ENCODE measurements at regions not wholly inside any gene's neighbourhood (a gene's known extent, or its start where the extent isn't known, plus 50 kb on each side); places are given as distances from the start of the nearest gene placed in this dataset.

DNA sequence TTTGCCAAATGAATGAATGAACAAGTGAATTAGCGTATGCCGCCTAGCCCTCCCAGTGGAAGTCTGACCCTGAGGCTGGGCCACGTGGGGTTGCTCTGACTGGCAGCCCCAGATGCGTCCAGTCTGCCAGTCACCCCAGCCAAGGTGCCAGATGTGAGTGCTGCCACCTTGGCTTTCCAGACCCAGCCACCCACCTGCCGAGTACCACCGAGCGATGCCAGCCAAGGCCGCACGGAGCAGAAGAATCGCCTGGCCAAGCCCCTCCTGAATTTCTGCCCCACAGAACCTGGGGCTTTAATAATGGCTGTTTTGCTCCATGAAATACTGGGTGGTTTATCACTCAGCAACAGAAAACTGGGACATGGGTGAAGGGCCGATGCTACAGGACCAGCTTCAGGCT is 59.3 kb downstream of the ADRA2C start:
- Histone ChIP-seq H3K4me1 (ENCODE audit: control insufficient read depth in 1 of 2, insufficient read depth in 2 of 2, low read length in 2 of 2) (peaks cover 9 to 11% of the 10 kb centered on the region in 2 donors), H3K36me3 (ENCODE audit: control insufficient read depth in 1 of 2, insufficient read depth in 2 of 2, low read length in 2 of 2) (no peaks in the 10 kb centered on the region), H3K4me3 (ENCODE audit: low read depth in 1 of 2, low read length in 2 of 2) (no peak overlapping the region), H3K27ac (ENCODE audit: low read depth, low read length) (no peak overlapping the region), H3K9ac (ENCODE audit: low read depth in 1 of 2, low read length in 2 of 2) (no peak overlapping the region), H3K27me3 (ENCODE audit: control insufficient read depth in 1 of 2, insufficient read depth in 2 of 2, low read length in 2 of 2) (peaks cover 0 to 2% of the 10 kb centered on the region in 2 donors), H3K9me3 (ENCODE audit: control insufficient read depth in 1 of 2, low read length in 2 of 2) (no peaks in the 10 kb centered on the region)

DNA sequence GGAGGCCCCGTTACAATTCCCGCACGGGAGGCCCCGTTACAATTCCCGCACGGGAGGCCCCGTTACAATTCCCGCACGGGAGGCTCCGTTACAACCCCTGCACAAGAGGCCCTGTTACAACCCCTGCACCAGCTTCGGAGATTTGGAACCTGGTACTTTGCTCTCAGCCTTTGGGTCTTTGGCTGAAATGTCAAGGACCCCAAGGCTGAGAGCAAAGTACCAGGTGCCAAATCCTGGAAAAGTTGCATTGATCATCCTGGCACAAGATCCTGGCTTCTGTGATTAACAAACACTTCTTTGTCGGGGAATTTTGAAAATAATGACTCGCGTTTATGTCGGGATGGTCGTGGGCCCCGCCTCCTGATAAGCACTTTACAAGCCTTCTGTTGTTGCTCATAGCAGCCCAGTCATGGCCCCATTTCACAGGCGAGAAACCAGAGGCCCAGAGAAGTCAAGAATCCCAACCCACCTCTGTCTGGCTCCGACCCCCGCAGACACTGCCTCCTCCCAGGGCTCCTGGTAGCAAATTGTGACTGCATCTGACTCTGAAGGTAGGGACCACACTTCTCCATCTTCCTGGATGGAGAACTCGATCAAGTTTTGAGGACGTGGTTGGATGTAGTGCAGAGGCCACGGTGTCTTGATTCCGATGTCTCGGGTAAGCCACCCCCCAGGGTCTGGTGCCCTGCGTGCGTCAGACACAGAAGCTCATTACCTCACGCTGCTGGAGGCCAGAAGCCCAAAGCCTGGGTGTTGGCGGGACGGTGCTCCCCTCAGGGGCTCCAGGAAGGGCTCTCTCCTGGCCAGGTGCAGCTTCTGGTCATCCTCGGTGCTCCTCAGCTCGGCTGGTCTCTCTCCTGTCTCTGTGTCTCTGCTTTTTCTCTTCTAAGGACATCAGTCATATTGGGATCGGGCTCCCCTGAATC is 60.3 kb downstream of the ADRA2C start:
- Histone ChIP-seq H3K9ac (ENCODE audit: low read depth in 1 of 2, low read length in 2 of 2) (no peak overlapping the region), H3K27me3 (ENCODE audit: control insufficient read depth in 1 of 2, insufficient read depth in 2 of 2, low read length in 2 of 2) (peaks cover 0 to 2% of the 10 kb centered on the region in 2 donors), H3K36me3 (ENCODE audit: control insufficient read depth in 1 of 2, insufficient read depth in 2 of 2, low read length in 2 of 2) (no peaks in the 10 kb centered on the region), H3K27ac (ENCODE audit: low read depth, low read length) (no peak overlapping the region), H3K4me1 (ENCODE audit: control insufficient read depth in 1 of 2, insufficient read depth in 2 of 2, low read length in 2 of 2) (peaks cover 9 to 11% of the 10 kb centered on the region in 2 donors), H3K9me3 (ENCODE audit: control insufficient read depth in 1 of 2, low read length in 2 of 2) (no peaks in the 10 kb centered on the region), H3K4me3 (ENCODE audit: low read depth in 1 of 2, low read length in 2 of 2) (no peak overlapping the region)

DNA sequence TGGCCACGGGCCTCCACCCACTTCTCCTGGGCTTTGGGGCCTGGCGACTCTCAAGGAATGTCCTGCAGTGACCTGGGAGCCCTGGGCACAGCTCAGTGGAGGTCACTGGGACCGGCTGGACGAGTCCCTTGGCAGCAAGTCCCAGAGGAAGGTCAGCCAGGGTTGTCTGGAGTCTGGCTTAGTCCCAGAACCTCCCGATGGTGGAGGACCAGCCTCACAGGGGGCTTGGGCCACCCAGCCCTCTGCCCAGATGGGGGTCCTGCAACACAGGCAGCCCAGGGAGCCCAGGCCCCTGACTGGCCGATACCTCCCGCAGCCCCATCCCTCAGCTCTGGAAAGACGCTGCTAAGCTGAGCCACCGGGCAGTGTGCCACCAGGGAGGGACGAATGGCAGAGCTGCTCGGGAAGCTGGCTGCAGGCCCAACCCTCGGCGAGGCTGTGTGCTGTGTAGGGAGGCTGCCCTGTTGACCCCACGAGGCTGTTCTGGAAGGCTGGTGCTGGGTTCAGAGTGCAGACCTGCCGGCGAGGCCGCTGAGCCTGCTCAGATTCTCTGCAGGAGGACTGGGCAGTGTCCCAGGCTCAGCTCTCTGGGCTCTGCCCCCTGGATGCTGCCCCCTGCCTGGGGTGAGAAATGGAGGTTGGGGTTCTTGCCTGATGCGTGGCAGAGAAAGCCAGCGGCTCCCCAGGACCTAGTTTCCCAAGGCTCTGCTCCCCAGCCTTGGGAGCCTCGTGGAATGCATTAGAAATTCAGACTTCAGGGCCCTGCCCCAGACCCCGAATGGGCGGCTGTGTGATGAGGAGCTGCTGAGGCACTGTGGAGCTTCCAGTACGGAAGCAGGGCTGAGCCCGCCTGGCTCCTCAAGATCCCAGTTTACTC is 61.7 kb downstream of the ADRA2C start:
- Histone ChIP-seq H3K27me3 (ENCODE audit: control insufficient read depth in 1 of 2, insufficient read depth in 2 of 2, low read length in 2 of 2) (peaks cover 0 to 2% of the 10 kb centered on the region in 2 donors), H3K27ac (ENCODE audit: low read depth, low read length) (no peak overlapping the region), H3K9me3 (ENCODE audit: control insufficient read depth in 1 of 2, low read length in 2 of 2) (no peaks in the 10 kb centered on the region), H3K4me3 (ENCODE audit: low read depth in 1 of 2, low read length in 2 of 2) (no peak overlapping the region), H3K9ac (ENCODE audit: low read depth in 1 of 2, low read length in 2 of 2) (no peak overlapping the region), H3K4me1 (ENCODE audit: control insufficient read depth in 1 of 2, insufficient read depth in 2 of 2, low read length in 2 of 2) (peaks cover 9 to 11% of the 10 kb centered on the region in 2 donors), H3K36me3 (ENCODE audit: control insufficient read depth in 1 of 2, insufficient read depth in 2 of 2, low read length in 2 of 2) (no peaks in the 10 kb centered on the region)

DNA sequence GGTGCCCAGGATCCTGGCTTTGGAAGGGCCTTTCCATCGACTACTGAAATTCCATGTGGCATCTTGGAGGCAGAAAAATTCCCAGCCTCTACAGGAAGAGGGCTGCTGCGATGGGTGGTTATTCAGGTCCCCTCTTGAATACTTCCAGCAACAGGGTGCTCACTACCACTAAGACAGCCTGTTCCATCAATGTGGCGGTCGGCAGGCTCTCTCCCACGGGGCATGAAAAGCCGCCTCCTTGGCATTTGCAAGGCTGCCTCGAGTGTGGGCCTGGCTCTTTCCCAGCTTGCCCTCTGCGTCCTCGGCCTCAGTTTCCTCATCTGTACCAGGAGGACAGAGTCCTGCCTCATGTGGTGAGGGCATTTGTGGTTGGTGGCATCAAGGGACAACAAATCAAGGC is 62.4 kb downstream of the ADRA2C start:
- H3K27me3 ChIP-seq (ENCODE audit: control insufficient read depth in 1 of 2, insufficient read depth in 2 of 2, low read length in 2 of 2) = peaks cover 0 to 2% of the 10 kb centered on the region in 2 donors
- no peaks in the 10 kb centered on the region for H3K9me3 ChIP-seq (ENCODE audit: control insufficient read depth in 1 of 2, low read length in 2 of 2)
- H3K27ac ChIP-seq (ENCODE audit: low read depth, low read length) = no peak overlapping the region
- peaks cover 9 to 11% of the 10 kb centered on the region in 2 donors for H3K4me1 ChIP-seq (ENCODE audit: control insufficient read depth in 1 of 2, insufficient read depth in 2 of 2, low read length in 2 of 2)
- no peak overlapping the region for H3K9ac ChIP-seq (ENCODE audit: low read depth in 1 of 2, low read length in 2 of 2)
- H3K4me3 ChIP-seq (ENCODE audit: low read depth in 1 of 2, low read length in 2 of 2) = no peak overlapping the region
- no peaks in the 10 kb centered on the region for H3K36me3 ChIP-seq (ENCODE audit: control insufficient read depth in 1 of 2, insufficient read depth in 2 of 2, low read length in 2 of 2)

DNA sequence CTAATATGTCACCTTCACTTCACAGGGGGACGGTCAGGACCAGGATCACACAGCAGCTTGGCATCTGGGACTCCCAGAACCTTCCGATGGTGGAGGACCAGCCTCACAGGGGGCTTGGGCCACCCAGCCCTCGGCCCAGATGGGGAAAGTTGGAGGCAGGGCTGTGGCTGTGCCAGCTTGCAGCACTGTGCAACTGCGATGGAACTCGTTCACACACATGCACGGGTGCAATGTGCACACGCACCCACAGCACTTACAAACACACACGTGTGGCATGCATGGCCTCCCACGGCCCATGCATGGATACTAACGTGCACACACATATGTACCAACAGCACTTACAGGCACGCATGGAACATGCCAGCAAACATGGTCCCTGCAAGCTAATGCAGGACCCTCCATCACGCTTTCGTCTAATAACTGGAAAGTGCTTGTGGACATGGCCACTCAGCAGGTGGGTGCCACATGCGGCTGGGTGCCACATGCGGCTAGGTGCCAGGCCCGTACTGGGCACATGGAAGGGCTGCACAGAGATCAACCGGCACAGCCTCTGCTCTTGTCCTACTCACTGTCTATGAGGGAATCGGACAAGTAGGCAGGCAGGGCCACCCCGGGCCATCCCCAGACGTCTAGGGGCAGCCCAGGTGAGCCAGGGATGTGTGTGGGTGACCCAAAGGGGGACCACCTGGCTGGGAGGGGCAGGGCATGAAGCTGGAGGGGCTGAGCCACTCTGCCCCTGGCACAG is 63.2 kb downstream of the ADRA2C start:
- Histone ChIP-seq H3K9me3 (ENCODE audit: control insufficient read depth in 1 of 2, low read length in 2 of 2) (no peaks in the 10 kb centered on the region), H3K4me1 (ENCODE audit: control insufficient read depth in 1 of 2, insufficient read depth in 2 of 2, low read length in 2 of 2) (peaks cover 9 to 11% of the 10 kb centered on the region in 2 donors), H3K4me3 (ENCODE audit: low read depth in 1 of 2, low read length in 2 of 2) (no peak overlapping the region), H3K36me3 (ENCODE audit: control insufficient read depth in 1 of 2, insufficient read depth in 2 of 2, low read length in 2 of 2) (no peaks in the 10 kb centered on the region), H3K9ac (ENCODE audit: low read depth in 1 of 2, low read length in 2 of 2) (no peak overlapping the region), H3K27me3 (ENCODE audit: control insufficient read depth in 1 of 2, insufficient read depth in 2 of 2, low read length in 2 of 2) (peaks cover 0 to 2% of the 10 kb centered on the region in 2 donors), H3K27ac (ENCODE audit: low read depth, low read length) (no peak overlapping the region)

DNA sequence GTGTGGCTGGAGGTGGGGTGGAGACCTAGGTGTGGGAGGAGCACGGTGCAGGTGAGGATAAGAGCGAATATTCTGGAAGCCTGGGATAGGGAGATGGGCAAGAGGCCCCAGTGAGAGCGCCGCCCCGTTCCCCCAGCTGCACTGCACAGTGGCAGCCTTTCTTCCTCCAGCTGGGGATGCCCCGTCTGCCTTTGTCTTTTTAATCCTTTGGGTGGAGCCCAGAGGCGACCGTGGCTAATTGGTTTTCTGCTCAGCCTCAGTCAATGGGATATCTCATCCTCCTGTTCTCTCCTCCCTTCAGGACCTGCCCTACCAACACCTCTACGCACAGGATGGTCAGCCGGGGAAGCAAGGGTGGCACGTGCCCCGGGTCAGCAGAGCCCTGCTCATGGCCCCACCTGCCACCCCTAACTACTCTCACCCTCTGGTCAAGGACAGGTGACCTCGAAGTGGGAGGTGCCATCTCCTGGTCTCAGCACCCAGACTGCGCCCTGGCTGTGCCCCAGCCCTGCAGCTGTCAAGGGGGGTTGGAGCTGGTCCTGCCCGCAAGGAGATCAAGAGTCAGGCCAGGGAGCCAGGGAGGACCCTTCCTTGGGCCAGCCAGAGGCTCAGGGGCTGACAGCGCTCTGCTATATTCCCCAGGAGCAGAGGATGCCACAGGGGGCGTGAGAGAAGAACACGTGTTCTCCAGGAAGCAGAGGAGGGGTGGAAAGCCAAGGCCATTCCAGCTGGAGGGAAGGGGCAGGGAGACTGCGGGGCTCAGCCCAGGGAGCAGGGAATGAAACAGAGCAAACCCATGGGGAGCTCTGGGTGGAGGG is 64.0 kb downstream of the ADRA2C start:
- H3K9ac ChIP-seq (ENCODE audit: low read depth in 1 of 2, low read length in 2 of 2) = no peak overlapping the region
- H3K9me3 ChIP-seq (ENCODE audit: control insufficient read depth in 1 of 2, low read length in 2 of 2) = no peaks in the 10 kb centered on the region
- H3K4me3 ChIP-seq (ENCODE audit: low read depth in 1 of 2, low read length in 2 of 2) = no peak overlapping the region
- H3K36me3 ChIP-seq (ENCODE audit: control insufficient read depth in 1 of 2, insufficient read depth in 2 of 2, low read length in 2 of 2) = no peaks in the 10 kb centered on the region
- H3K27ac ChIP-seq (ENCODE audit: low read depth, low read length) = no peak overlapping the region
- peaks cover 9 to 11% of the 10 kb centered on the region in 2 donors for H3K4me1 ChIP-seq (ENCODE audit: control insufficient read depth in 1 of 2, insufficient read depth in 2 of 2, low read length in 2 of 2)
- H3K27me3 ChIP-seq (ENCODE audit: control insufficient read depth in 1 of 2, insufficient read depth in 2 of 2, low read length in 2 of 2) = peaks cover 0 to 2% of the 10 kb centered on the region in 2 donors

DNA sequence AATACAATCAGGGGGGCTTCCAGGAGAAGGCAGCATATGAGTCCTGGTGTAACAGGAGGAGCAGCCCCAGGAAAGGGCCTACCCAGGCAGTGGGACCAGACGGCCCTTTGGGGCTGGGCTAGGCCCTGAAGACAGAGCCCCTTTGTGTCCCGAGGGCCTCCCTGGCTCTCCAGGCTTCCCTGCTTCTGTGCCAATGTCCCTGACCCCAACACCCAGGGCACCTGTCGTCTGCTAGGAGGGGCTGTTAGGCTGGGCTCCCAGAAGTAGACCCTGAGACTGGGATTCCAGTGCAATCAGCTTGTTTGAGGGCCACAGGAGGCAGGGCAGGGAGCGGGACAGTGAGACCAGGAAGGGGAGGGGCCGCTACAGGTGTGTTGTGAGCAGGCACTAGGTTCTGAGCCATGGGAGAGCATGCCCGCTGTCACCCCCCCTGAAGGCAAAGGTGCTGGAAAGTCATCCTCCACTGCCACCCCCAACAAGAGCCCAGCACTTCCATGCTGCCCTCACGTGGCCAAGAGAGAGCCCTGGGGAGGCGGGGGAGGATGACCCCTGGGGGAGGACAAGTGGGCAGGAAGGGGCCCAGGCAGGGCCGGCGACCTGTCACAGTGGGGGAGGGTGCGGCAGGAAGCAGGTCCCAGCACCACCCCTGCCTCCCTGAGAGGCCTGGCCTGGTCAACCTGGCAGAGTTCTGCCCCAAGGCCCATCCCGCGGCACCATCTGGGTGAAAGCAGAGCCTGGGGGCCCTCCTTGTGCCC is 64.8 kb downstream of the ADRA2C start:
- Histone ChIP-seq H3K9ac (ENCODE audit: low read depth in 1 of 2, low read length in 2 of 2) (no peak overlapping the region), H3K4me3 (ENCODE audit: low read depth in 1 of 2, low read length in 2 of 2) (no peak overlapping the region), H3K9me3 (ENCODE audit: control insufficient read depth in 1 of 2, low read length in 2 of 2) (no peaks in the 10 kb centered on the region), H3K36me3 (ENCODE audit: control insufficient read depth in 1 of 2, insufficient read depth in 2 of 2, low read length in 2 of 2) (no peaks in the 10 kb centered on the region), H3K27me3 (ENCODE audit: control insufficient read depth in 1 of 2, insufficient read depth in 2 of 2, low read length in 2 of 2) (peaks cover 0 to 2% of the 10 kb centered on the region in 2 donors), H3K4me1 (ENCODE audit: control insufficient read depth in 1 of 2, insufficient read depth in 2 of 2, low read length in 2 of 2) (peaks cover 9 to 11% of the 10 kb centered on the region in 2 donors), H3K27ac (ENCODE audit: low read depth, low read length) (no peak overlapping the region)

DNA sequence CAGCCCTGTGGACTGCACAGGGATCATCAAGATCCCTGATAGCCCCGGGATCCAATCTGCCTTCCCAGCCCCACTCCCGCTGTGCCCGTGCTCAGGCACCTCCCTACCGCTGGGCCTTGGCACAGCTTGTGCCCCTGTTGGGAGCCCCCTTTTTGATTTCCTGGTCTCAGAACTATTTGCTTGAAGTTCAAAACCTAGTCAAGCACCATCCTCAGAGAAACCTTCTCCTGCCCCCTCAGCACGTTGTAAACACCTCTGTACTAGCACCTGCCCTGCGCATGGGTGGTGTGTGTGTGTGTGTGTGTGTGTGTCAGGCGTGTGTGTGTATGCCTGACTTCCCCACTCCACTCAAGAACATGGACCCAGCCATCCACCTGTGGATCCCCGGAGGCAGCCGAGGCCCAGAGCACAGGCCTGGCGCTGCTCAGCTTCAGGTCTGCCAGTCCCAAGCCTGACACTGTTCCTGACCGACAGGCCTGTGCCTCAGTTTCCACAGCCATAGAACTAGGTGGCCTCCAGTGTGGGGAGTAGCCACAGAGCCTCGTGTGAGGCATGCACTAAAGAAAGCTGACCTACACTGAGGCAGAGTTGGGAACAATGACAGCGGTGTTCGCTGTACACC is 65.5 kb downstream of the ADRA2C start:
- no peak overlapping the region for H3K9ac ChIP-seq (ENCODE audit: low read depth in 1 of 2, low read length in 2 of 2)
- H3K4me3 ChIP-seq (ENCODE audit: low read depth in 1 of 2, low read length in 2 of 2) = no peak overlapping the region
- peaks cover 9 to 11% of the 10 kb centered on the region in 2 donors for H3K4me1 ChIP-seq (ENCODE audit: control insufficient read depth in 1 of 2, insufficient read depth in 2 of 2, low read length in 2 of 2)
- H3K36me3 ChIP-seq (ENCODE audit: control insufficient read depth in 1 of 2, insufficient read depth in 2 of 2, low read length in 2 of 2) = no peaks in the 10 kb centered on the region
- peaks cover 0 to 2% of the 10 kb centered on the region in 2 donors for H3K27me3 ChIP-seq (ENCODE audit: control insufficient read depth in 1 of 2, insufficient read depth in 2 of 2, low read length in 2 of 2)
- no peaks in the 10 kb centered on the region for H3K9me3 ChIP-seq (ENCODE audit: control insufficient read depth in 1 of 2, low read length in 2 of 2)
- H3K27ac ChIP-seq (ENCODE audit: low read depth, low read length) = no peak overlapping the region
